Mesenchymal stem cell (in vitro differentiated cells and primary cell): ENCODE measurements at regions not wholly inside any gene's neighbourhood (a gene's known extent, or its start where the extent isn't known, plus 50 kb on each side); places are given as distances from the start of the nearest gene placed in this dataset.

Source experiments
- DNase-seq: peaks from one replicate; pipeline ENCODE4 v3.0.0-alpha.2; 2013
- H2AFZ ChIP-seq: one replicate; pipeline ENCODE4 v1.6.1; 2013; ENCODE audit warnings: low read depth, mild to moderate bottlenecking, control low read depth, inconsistent platforms, low read length, moderate library complexity
- H2AK5ac ChIP-seq: 2 replicates; pipeline ENCODE4 v1.6.1; 2013; ENCODE audit warnings: low read length, moderate library complexity, mild to moderate bottlenecking, inconsistent platforms; ENCODE audit not compliant: severe bottlenecking
- H2BK120ac ChIP-seq: one replicate; pipeline ENCODE4 v1.6.1; 2013; ENCODE audit warnings: low read depth, mild to moderate bottlenecking, inconsistent platforms, low read length, moderate library complexity
- H2BK12ac ChIP-seq, 2 experiments: one replicate each; pipeline ENCODE4 v1.6.1; 2013; ENCODE audit warnings: inconsistent platforms in 2 of 2, low read length in 2 of 2, mild to moderate bottlenecking in 2 of 2, moderate library complexity in 2 of 2, control low read depth in 1 of 2
- H2BK15ac ChIP-seq: one replicate; pipeline ENCODE4 v1.6.1; 2013; ENCODE audit warnings: mild to moderate bottlenecking, low read depth, inconsistent platforms; ENCODE audit not compliant: poor library complexity, severe bottlenecking
- H2BK5ac ChIP-seq: 2 replicates; pipeline ENCODE4 v1.6.1; 2013; ENCODE audit warnings: low read depth, mild to moderate bottlenecking, low read length, control low read depth, inconsistent platforms; ENCODE audit not compliant: poor library complexity, severe bottlenecking
- H3K14ac ChIP-seq, 2 experiments: one replicate each; pipeline ENCODE4 v1.6.1; 2013; ENCODE audit warnings: inconsistent platforms in 2 of 2, low read length in 2 of 2, control low read depth in 1 of 2, mild to moderate bottlenecking in 1 of 2, moderate library complexity in 1 of 2
- H3K18ac ChIP-seq, 2 experiments: one replicate each; pipeline ENCODE4 v1.6.1; 2013; ENCODE audit warnings: inconsistent platforms in 2 of 2, low read length in 2 of 2, control low read depth in 1 of 2, low read depth in 1 of 2, mild to moderate bottlenecking in 1 of 2
- H3K23ac ChIP-seq, 2 experiments: one replicate each; pipeline ENCODE4 v1.6.1; 2013; ENCODE audit warnings: inconsistent platforms in 2 of 2, low read length in 2 of 2, mild to moderate bottlenecking in 2 of 2, moderate library complexity in 2 of 2, control low read depth in 1 of 2
- H3K27ac ChIP-seq: 2 replicates; pipeline ENCODE4 v1.5.1; 2013; ENCODE audit warnings: mild to moderate bottlenecking, moderate library complexity, low read length, control low read depth, inconsistent platforms; ENCODE audit not compliant: poor library complexity, severe bottlenecking
- H3K27me3 ChIP-seq, 2 experiments: 2 replicates each; pipeline versions ENCODE4 v1.6.1 to v1.7.0; 2013; ENCODE audit warnings: low read length in 2 of 2, mild to moderate bottlenecking in 2 of 2, moderate library complexity in 2 of 2, control low read depth in 1 of 2, inconsistent platforms in 1 of 2; ENCODE audit not compliant: control insufficient read depth in 1 of 2, insufficient read depth in 1 of 2
- H3K36me3 ChIP-seq, 2 experiments: 2 replicates each; pipeline versions ENCODE4 v1.6.1 to v1.7.0; 2013; ENCODE audit warnings: low read length in 2 of 2, control low read depth in 1 of 2, inconsistent platforms in 1 of 2, low read depth in 1 of 2, mild to moderate bottlenecking in 1 of 2; ENCODE audit not compliant: insufficient read depth in 2 of 2, control insufficient read depth in 1 of 2
- H3K4ac ChIP-seq, 2 experiments: one replicate each; pipeline ENCODE4 v1.6.1; 2013; ENCODE audit warnings: inconsistent platforms in 2 of 2, low read length in 2 of 2, mild to moderate bottlenecking in 2 of 2, moderate library complexity in 2 of 2, control low read depth in 1 of 2, low read depth in 1 of 2
- H3K4me1 ChIP-seq: 2 replicates; pipeline ENCODE4 v1.6.1; 2013; ENCODE audit warnings: low read depth, low read length, control low read depth; ENCODE audit not compliant: control insufficient read depth, insufficient read depth
- H3K4me2 ChIP-seq: 2 replicates; pipeline ENCODE4 v1.6.1; 2013; ENCODE audit warnings: low read length, mild to moderate bottlenecking, inconsistent platforms; ENCODE audit not compliant: poor library complexity, severe bottlenecking
- H3K4me3 ChIP-seq, 2 experiments: 2 replicates each; pipeline versions ENCODE4 v1.5.1 to v1.7.0; 2013; ENCODE audit warnings: low read length in 2 of 2, mild to moderate bottlenecking in 2 of 2, control low read depth in 1 of 2, low read depth in 1 of 2; ENCODE audit not compliant: insufficient read depth in 1 of 2
- H3K79me1 ChIP-seq: replicated peaks from 2 replicates; pipeline ENCODE4 v1.6.1; 2013; ENCODE audit warnings: mild to moderate bottlenecking, control low read depth, low read length, inconsistent platforms; ENCODE audit not compliant: poor library complexity, severe bottlenecking
- H3K9ac ChIP-seq: 2 replicates; pipeline ENCODE4 v1.7.0; 2013; ENCODE audit warnings: mild to moderate bottlenecking, low read length, moderate library complexity
- H3K9me3 ChIP-seq: 2 replicates; pipeline ENCODE4 v1.7.0; 2013; ENCODE audit warnings: mild to moderate bottlenecking, low read length; ENCODE audit not compliant: control insufficient read depth
- H4K8ac ChIP-seq: one replicate; pipeline ENCODE4 v1.6.1; 2013; ENCODE audit warnings: inconsistent platforms, mild to moderate bottlenecking, low read length, moderate library complexity
- H4K91ac ChIP-seq: one replicate; pipeline ENCODE4 v1.6.1; 2013; ENCODE audit warnings: mild to moderate bottlenecking, low read length, inconsistent platforms
- WGBS: methylation state at CpG from one replicate; pipeline ENCODE4 v1.1.7; 2013; ENCODE audit warnings: mixed read lengths; 5-methylcytosine and 5-hydroxymethylcytosine counted together

DNA sequence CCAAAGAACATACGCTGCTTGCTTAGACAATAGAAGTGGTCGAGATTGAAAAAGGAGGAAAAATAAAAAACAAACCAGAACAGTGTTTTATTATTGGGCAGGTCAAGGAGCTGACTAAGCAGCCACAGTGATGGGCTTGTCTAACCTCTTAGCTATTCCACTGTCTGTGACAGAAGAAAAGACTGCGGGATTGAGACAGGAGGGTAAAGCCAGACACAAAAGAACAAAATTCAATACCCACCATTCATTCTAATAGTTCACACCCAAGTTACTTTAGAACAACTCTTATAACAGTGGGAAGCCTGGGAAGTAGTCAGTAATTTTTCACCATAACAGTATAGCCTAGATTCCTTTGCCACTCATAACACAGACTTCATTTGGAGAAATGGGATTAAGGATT, 435.4 kb downstream of the MFSD1 start:
- Histone ChIP-seq H3K4me3 (no peak overlapping the region), H3K14ac (no peak overlapping the region), H3K79me1 (no peaks in the 10 kb centered on the region), H2BK5ac (no peak overlapping the region), H2BK120ac (no peak overlapping the region), H3K4me2 (no peak overlapping the region), H2BK12ac (no peak overlapping the region), H2AFZ (no peak overlapping the region), H3K36me3 (no peaks in the 10 kb centered on the region), H2AK5ac (no peak overlapping the region), H3K4ac (no peak overlapping the region), H3K9ac (no peak overlapping the region), H4K91ac (no peak overlapping the region), H3K18ac (no peak overlapping the region), H4K8ac (no peak overlapping the region), H3K4me1 (no peaks in the 10 kb centered on the region), H2BK15ac (no peak overlapping the region), H3K27ac (no peak overlapping the region), H3K23ac (no peak overlapping the region), H3K9me3 (no peaks in the 10 kb centered on the region), H3K27me3 (no peaks in the 10 kb centered on the region)
- WGBS: 56% methylated on average over 3 of the region's 3 CpGs
- peak; percentile 40 for DNase-seq

DNA sequence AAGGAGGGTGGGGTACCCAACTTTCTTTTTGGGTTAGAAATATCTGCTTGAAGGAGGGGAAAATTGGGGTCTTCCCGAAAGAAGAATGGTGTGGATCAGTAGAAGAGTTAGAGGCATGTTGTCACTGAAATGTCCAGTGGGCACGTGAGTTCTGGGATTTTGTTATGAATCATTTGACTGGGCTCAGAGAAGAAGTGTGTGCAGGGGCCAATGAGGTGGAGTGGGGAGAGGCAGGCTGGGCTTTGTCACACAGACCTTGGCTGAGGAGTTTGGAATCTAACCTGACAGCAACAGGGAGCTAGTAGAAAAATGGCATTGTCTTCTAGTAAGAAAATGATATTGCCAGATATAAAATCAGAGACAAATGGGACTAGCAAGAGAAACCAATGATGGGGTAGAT, 436.8 kb downstream of the MFSD1 start:
- Histone ChIP-seq H3K18ac (peak overlapping the region in 1 of 2 experiments; percentile 16), H2BK120ac (no peak overlapping the region), H3K14ac (no peak overlapping the region), H3K9ac (peak overlapping the region; percentile 51), H4K8ac (no peak overlapping the region), H2AFZ (no peak overlapping the region), H3K79me1 (no peaks in the 10 kb centered on the region), H3K36me3 (no peaks in the 10 kb centered on the region), H3K23ac (no peak overlapping the region), H3K9me3 (no peaks in the 10 kb centered on the region), H3K27me3 (no peaks in the 10 kb centered on the region), H3K4ac (no peak overlapping the region), H3K4me2 (no peak overlapping the region), H2BK15ac (no peak overlapping the region), H2BK5ac (no peak overlapping the region), H3K27ac (no peak overlapping the region), H2BK12ac (no peak overlapping the region), H4K91ac (no peak overlapping the region), H2AK5ac (no peak overlapping the region), H3K4me1 (no peaks in the 10 kb centered on the region), H3K4me3 (no peak overlapping the region)
- 75% methylated on average over 2 of the region's 2 CpGs for WGBS
- no peak for DNase-seq

DNA sequence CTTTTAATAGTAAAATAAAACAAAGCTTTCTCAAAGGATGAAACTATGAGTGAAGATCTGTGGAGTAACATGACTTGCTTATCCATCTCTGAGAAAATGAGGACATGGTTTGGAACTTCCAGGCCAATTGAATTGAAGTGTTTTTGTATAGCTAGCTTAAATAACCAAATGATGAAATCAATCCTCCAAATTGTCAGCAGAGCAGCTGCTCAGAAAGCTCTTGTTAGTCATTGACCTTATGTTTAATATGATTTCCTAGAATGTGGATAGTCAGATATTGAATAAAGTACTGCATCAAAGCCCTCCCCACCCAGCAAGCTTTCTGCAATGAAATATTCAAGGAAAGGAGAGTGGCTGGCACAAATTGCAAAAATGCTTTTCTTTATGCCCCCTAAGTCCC, 437.2 kb downstream of the MFSD1 start:
- H2AK5ac ChIP-seq: no peak overlapping the region
- H3K23ac ChIP-seq: no peak overlapping the region
- H3K27ac ChIP-seq: no peak overlapping the region
- peak overlapping the region; percentile 51 for H3K9ac ChIP-seq
- no peak overlapping the region for H3K4ac ChIP-seq
- H3K4me1 ChIP-seq: no peaks in the 10 kb centered on the region
- H3K27me3 ChIP-seq: no peaks in the 10 kb centered on the region
- H2BK5ac ChIP-seq: no peak overlapping the region
- no peaks in the 10 kb centered on the region for H3K36me3 ChIP-seq
- H3K4me2 ChIP-seq: no peak overlapping the region
- no peak overlapping the region for H2BK120ac ChIP-seq
- no peaks in the 10 kb centered on the region for H3K9me3 ChIP-seq
- no peak overlapping the region for H4K8ac ChIP-seq
- H2BK15ac ChIP-seq: no peak overlapping the region
- DNase-seq: peak; percentile 42
- H3K18ac ChIP-seq: no peak overlapping the region
- H2AFZ ChIP-seq: no peak overlapping the region
- no peaks in the 10 kb centered on the region for H3K79me1 ChIP-seq
- H2BK12ac ChIP-seq: no peak overlapping the region
- no peak overlapping the region for H3K4me3 ChIP-seq
- H3K14ac ChIP-seq: no peak overlapping the region
- H4K91ac ChIP-seq: no peak overlapping the region

DNA sequence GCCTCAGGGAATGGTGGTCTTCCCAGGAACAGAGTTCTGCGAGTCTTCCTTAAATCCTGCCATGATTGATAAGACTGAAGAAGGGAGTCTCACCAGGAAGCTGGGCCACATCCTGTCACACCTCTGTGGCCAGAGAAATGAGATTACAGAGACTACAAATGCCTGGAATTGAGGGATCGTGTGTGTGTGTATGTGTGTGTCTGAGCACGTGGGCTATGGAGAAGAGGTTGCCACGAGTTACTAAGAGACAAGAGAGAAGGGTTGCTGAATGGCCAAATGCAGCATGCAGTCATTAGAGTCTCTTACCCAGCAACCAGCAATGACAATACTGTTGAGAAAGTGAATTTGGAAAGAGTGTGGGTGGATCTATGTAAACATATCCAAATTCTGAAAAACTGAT, 443.1 kb downstream of the MFSD1 start:
- Histone ChIP-seq H3K18ac (no peak overlapping the region), H2BK15ac (no peak overlapping the region), H4K8ac (no peak overlapping the region), H3K27me3 (no peaks in the 10 kb centered on the region), H2AK5ac (no peak overlapping the region), H3K27ac (no peak overlapping the region), H3K36me3 (no peaks in the 10 kb centered on the region), H3K79me1 (no peaks in the 10 kb centered on the region), H3K14ac (peak overlapping the region in 1 of 2 experiments; percentile 48), H3K9ac (no peak overlapping the region), H2BK120ac (no peak overlapping the region), H3K23ac (no peak overlapping the region), H4K91ac (no peak overlapping the region), H3K9me3 (no peaks in the 10 kb centered on the region), H2BK12ac (peak overlapping the region in 1 of 2 experiments; percentile 52), H2BK5ac (no peak overlapping the region), H2AFZ (no peak overlapping the region), H3K4me2 (no peak overlapping the region), H3K4me3 (no peak overlapping the region), H3K4me1 (no peaks in the 10 kb centered on the region), H3K4ac (no peak overlapping the region)
- WGBS: 92% methylated on average over 4 of the region's 4 CpGs
- no peak for DNase-seq
